ENCODE measurements at regions not wholly inside any gene's neighbourhood (a gene's known extent, or its start where the extent isn't known, plus 50 kb on each side); places are given as distances from the start of the nearest gene placed in this dataset.

- Histone ChIP-seq H3K4me3 (no peak overlapping the region), H3K4me1 (no peaks in the 10 kb centered on the region), H3K36me3 (no peaks in the 10 kb centered on the region), H3K27me3 (no peaks in the 10 kb centered on the region), H3K27ac (no peak overlapping the region), H3K9me3 (no peaks in the 10 kb centered on the region)
- no peak for DNase-seq
- FAIRE-seq = no peak
- no peak for ATAC-seq
- intact Hi-C loops (cut with DNase I) = no loop called here
- 54 to 67% methylated on average over 2 of the region's 2 CpGs for WGBS, 2 donors
- TF ChIP-seq, protein P1, sequence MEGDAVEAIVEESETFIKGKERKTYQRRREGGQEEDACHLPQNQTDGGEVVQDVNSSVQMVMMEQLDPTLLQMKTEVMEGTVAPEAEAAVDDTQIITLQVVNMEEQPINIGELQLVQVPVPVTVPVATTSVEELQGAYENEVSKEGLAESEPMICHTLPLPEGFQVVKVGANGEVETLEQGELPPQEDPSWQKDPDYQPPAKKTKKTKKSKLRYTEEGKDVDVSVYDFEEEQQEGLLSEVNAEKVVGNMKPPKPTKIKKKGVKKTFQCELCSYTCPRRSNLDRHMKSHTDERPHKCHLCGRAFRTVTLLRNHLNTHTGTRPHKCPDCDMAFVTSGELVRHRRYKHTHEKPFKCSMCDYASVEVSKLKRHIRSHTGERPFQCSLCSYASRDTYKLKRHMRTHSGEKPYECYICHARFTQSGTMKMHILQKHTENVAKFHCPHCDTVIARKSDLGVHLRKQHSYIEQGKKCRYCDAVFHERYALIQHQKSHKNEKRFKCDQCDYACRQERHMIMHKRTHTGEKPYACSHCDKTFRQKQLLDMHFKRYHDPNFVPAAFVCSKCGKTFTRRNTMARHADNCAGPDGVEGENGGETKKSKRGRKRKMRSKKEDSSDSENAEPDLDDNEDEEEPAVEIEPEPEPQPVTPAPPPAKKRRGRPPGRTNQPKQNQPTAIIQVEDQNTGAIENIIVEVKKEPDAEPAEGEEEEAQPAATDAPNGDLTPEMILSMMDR (IDR thresholded peaks at IDR 0.05) = no peak
Observed at GRCh38 chr9:120338340-120338739, 241.6 kb downstream of the CDK5RAP2 start.

GRCh38 chr9:120337131-120337530 is 242.8 kb downstream of the CDK5RAP2 start:
- TF ChIP-seq, protein P1 (IDR thresholded peaks at IDR 0.05) = no peak
- H3K9me3 ChIP-seq = no peaks in the 10 kb centered on the region
- FAIRE-seq = no peak
- no peak overlapping the region for H3K27ac ChIP-seq
- no peak overlapping the region for H3K4me3 ChIP-seq
- no peak for DNase-seq
- H3K36me3 ChIP-seq = no peaks in the 10 kb centered on the region
- H3K27me3 ChIP-seq = no peaks in the 10 kb centered on the region
- 64 to 72% methylated on average over 4 of the region's 4 CpGs for WGBS, 2 donors
- intact Hi-C loops (cut with DNase I) = no loop called here
- no peak for ATAC-seq
- no peaks in the 10 kb centered on the region for H3K4me1 ChIP-seq

DNA sequence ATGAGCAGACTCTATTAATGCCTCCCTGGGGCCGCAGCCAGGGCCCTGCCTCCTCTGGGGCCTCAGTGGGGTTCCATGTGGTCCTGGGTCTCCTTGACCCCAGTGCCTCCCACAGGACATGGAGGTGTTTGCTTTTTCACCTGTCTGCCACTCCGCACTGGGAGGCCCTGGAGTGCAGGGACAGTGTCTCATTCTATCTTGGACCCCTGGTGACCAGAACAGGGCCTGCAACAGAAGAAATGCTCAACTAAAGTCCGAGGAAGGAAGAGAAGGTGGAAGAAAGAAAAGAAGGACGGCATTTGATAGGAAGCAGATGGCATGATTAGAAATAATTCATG is 243.2 kb downstream of the CDK5RAP2 start:
- no peak for DNase-seq
- H3K27me3 ChIP-seq = no peaks in the 10 kb centered on the region
- intact Hi-C loops (cut with DNase I) = no loop called here
- TF ChIP-seq, protein P1 (IDR thresholded peaks at IDR 0.05) = no peak
- no peak overlapping the region for H3K27ac ChIP-seq
- 78 to 79% methylated on average over 4 of the region's 4 CpGs for WGBS, 2 donors
- H3K4me1 ChIP-seq = no peaks in the 10 kb centered on the region
- no peak overlapping the region for H3K4me3 ChIP-seq
- no peak for ATAC-seq
- no peaks in the 10 kb centered on the region for H3K9me3 ChIP-seq
- no peaks in the 10 kb centered on the region for H3K36me3 ChIP-seq
- no peak for FAIRE-seq

- Histone ChIP-seq H3K27ac (no peak overlapping the region), H3K27me3 (no peaks in the 10 kb centered on the region), H3K4me3 (no peak overlapping the region), H3K4me1 (no peaks in the 10 kb centered on the region), H3K36me3 (no peaks in the 10 kb centered on the region), H3K9me3 (no peaks in the 10 kb centered on the region)
- DNase-seq = no peak
- FAIRE-seq = no peak
- intact Hi-C loops (cut with DNase I) = no loop called here
- TF ChIP-seq, protein P1 (IDR thresholded peaks at IDR 0.05) = no peak
- WGBS, 2 donors = 67 to 78% methylated on average over 6 of the region's 6 CpGs
- ATAC-seq = no peak
Observed at GRCh38 chr9:120336021-120336752, 243.8 kb downstream of the CDK5RAP2 start.

DNA sequence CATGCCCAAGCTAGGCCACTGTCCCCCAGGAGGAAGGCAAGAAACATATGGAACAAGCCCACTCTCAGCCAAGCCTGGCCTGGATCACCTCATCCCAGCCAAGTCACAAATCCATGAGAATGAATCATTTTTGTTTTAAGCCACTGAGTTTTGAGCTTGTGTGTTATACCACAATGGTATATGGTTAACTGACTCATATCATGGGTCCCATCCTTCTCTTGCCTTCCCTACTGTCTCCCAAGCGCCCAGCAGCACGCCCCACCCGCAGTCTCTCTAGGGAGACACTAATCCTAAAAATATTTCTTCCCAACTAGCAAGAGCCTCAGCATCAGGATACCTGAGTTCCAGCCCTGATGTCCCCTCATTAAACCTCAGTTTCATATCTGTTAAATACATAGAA is 248.1 kb downstream of the CDK5RAP2 start:
- Histone ChIP-seq H3K27me3 (no peaks in the 10 kb centered on the region), H3K4me1 (no peaks in the 10 kb centered on the region), H3K27ac (no peak overlapping the region), H3K36me3 (no peaks in the 10 kb centered on the region), H3K9me3 (no peaks in the 10 kb centered on the region), H3K4me3 (no peak overlapping the region)
- TF ChIP-seq, protein P1 (IDR thresholded peaks at IDR 0.05) = no peak
- FAIRE-seq = no peak
- WGBS, 2 donors = 90 to 93% methylated on average over 3 of the region's 3 CpGs
- ATAC-seq = no peak
- intact Hi-C loops (cut with DNase I) = no loop called here
- no peak for DNase-seq
